Prostate gland (tissue), 2 donors: ENCODE measurements at regions not wholly inside any gene's neighbourhood (a gene's known extent, or its start where the extent isn't known, plus 50 kb on each side); places are given as distances from the start of the nearest gene placed in this dataset.
"Not testable (repeated sequence)": the region's sequence is repeated elsewhere in the genome, so short reads cannot be mapped to it uniquely, and the experiment has no call there.

Experiments
- DNase-seq: peaks from one replicate; pipeline ENCODE4 v3.0.0-alpha.2; 2019; ENCODE audit warnings: low spot score
- H3K27ac ChIP-seq, 2 donors: fragments of 200-600 bp; sonication (generic); 2 replicates each; pipeline ENCODE4 v1.5.1; 2017 to 2019
- H3K27me3 ChIP-seq: fragments of 200-600 bp; sonication (generic); replicated peaks from 2 replicates; pipeline ENCODE4 v1.5.1; 2019; ENCODE audit not compliant: insufficient read depth
- H3K36me3 ChIP-seq, 2 donors: fragments of 200-600 bp; sonication (generic); 1 replicate in 1 of 2; 2 replicates in 1 of 2; pipeline versions ENCODE4 v1.5.1 to v1.8.1; 2017 to 2019
- H3K4me1 ChIP-seq: fragments of 200-600 bp; sonication (generic); replicated peaks from 2 replicates; pipeline ENCODE4 v1.5.1; 2019
- H3K4me3 ChIP-seq, 2 donors: fragments of 200-600 bp; sonication (generic); 2 replicates each; pipeline ENCODE4 v1.5.1; 2017 to 2019
- H3K9me3 ChIP-seq: fragments of 200-600 bp; sonication (generic); 2 replicates; pipeline ENCODE4 v1.5.1; 2017
- POLR2A ChIP-seq: fragments of 450-650 bp; IDR thresholded peaks from one replicate; pipeline ENCODE4 v1.6.1; 2016; ENCODE audit warnings: antibody characterized with exemption, mild to moderate bottlenecking
- POLR2AphosphoS5 ChIP-seq: sonication (generic); formaldehyde crosslinking; IDR thresholded peaks from one replicate; pipeline ENCODE4 v1.6.1; 2017; ENCODE audit warnings: antibody characterized with exemption
- WGBS: methylation state at CpG from one replicate; pipeline ENCODE4 v1.1.5; 2018; 5-methylcytosine and 5-hydroxymethylcytosine counted together
- intact Hi-C: fragments of 100-400 bp; cut with DNase I; formaldehyde crosslinking; loops from one replicate; pipeline ENCODE4 v1.14.2; 2022
- TF ChIP-seq, protein P1 (sequence below), 4 experiments: fragments of 200-600 bp in 2 of 4; fragments of 450-650 bp in 2 of 4; sonication (generic) in 2 of 4; IDR thresholded peaks; 1 replicate in 3 of 4; 2 replicates in 1 of 4; pipeline ENCODE4 v1.5.1; 2016 to 2019; ENCODE audit warnings: antibody characterized with exemption in 4 of 4, mild to moderate bottlenecking in 2 of 4, moderate library complexity in 2 of 4

DNA sequence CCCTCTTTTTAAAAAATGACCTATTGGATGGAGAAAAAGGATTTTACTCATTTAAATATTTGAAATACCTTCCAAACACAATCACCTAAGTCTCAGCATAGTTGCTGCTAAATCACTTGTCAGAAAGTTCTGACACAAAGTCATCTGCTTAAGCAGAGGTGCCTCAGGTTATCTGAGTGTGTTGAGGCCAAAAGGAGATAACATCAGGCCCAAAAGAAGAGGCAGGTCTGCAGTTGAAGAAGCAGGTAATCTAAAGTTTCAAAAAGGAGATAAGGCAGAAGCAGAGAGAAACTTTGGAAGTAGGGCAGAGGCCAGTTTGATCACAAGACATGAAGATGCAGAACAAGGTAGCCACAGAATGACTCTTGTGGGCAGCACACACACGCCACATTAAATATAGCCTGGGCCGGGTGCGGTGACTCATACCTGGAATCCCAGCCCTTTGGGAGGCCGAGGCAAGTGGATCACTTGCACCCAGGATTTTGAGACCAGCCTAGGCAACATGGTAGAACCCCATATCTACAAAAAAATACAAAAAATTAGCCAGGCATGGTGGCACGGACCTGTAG, 175.7 kb upstream of the API5 start:
- Histone ChIP-seq H3K4me1 (no peaks in the 10 kb centered on the region), H3K9me3 (no peaks in the 10 kb centered on the region), H3K27ac (no peak overlapping the region), H3K36me3 (no peaks in the 10 kb centered on the region), H3K27me3 (no peaks in the 10 kb centered on the region), H3K4me3 (no peak overlapping the region)
- no peak for DNase-seq
- no peak for TF ChIP-seq POLR2A
- no peak for TF ChIP-seq POLR2AphosphoS5
- TF ChIP-seq, protein P1, sequence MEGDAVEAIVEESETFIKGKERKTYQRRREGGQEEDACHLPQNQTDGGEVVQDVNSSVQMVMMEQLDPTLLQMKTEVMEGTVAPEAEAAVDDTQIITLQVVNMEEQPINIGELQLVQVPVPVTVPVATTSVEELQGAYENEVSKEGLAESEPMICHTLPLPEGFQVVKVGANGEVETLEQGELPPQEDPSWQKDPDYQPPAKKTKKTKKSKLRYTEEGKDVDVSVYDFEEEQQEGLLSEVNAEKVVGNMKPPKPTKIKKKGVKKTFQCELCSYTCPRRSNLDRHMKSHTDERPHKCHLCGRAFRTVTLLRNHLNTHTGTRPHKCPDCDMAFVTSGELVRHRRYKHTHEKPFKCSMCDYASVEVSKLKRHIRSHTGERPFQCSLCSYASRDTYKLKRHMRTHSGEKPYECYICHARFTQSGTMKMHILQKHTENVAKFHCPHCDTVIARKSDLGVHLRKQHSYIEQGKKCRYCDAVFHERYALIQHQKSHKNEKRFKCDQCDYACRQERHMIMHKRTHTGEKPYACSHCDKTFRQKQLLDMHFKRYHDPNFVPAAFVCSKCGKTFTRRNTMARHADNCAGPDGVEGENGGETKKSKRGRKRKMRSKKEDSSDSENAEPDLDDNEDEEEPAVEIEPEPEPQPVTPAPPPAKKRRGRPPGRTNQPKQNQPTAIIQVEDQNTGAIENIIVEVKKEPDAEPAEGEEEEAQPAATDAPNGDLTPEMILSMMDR (IDR thresholded peaks at IDR 0.05), result no peak
- intact Hi-C loops, result no loop called here
- 93% methylated on average over 5 of the region's 5 CpGs for WGBS

DNA sequence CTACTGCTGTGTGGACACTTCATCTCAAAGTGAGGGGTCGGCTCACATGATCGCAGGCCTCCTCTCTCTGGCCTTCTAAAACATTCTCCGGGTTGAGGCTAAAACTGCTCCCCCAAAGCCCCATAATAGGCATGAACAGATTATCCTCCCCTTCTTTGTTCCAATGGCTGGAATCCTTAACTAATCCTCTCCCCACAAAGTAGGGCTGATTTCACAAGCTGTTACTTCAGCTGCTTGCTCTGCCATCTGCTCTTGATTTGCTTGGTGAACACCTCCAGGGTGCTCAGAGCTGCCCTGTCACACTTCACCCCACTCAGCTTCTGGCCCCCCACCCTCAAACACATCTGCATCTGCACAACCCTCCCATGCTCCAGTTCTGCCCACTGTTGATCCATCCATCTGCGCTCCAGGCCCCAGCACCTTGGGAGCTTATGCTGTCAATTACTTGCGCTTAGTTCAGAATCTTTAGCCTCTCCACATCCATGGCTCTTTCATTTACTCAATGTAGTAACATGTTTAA, 173.1 kb upstream of the API5 start:
- whole genome bisulfite sequencing, result 92% methylated on average over 5 of the region's 5 CpGs
- DNase-seq, result no peak
- no peaks in the 10 kb centered on the region for H3K4me1 ChIP-seq
- H3K27me3 ChIP-seq, result no peaks in the 10 kb centered on the region
- no peaks in the 10 kb centered on the region for H3K36me3 ChIP-seq
- H3K9me3 ChIP-seq, result no peaks in the 10 kb centered on the region
- TF ChIP-seq POLR2A, result no peak
- no peak for TF ChIP-seq POLR2AphosphoS5
- TF ChIP-seq, protein P1 (IDR thresholded peaks at IDR 0.05), result no peak
- intact Hi-C loops, result no loop called here
- H3K27ac ChIP-seq, result no peak overlapping the region
- no peak overlapping the region for H3K4me3 ChIP-seq

DNA sequence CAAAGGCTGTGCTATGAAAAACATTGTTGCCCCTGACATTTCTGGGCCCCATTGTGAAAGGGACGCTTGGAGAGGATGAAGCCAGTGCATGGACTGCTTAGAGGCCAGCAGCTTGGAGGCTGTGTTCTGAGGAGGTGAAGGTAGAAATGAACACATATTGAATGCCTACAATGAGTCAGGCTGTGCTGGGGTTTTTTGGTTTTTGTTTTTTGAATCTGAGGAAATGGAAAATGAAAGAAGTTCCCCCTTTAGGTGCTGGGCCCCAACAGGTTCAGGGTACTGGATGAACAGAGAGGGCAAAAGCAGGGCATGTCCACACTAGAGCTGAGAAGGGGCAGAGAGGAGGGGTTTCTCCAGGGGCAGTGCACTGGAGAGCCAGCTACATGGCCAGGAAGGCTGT, 166.1 kb upstream of the API5 start:
- H3K27me3 ChIP-seq, result no peaks in the 10 kb centered on the region
- H3K9me3 ChIP-seq, result no peaks in the 10 kb centered on the region
- H3K4me1 ChIP-seq, result no peaks in the 10 kb centered on the region
- H3K4me3 ChIP-seq, result no peak overlapping the region
- intact Hi-C loops, result no loop called here
- no peak for TF ChIP-seq POLR2AphosphoS5
- no peak for TF ChIP-seq POLR2A
- H3K36me3 ChIP-seq, result no peaks in the 10 kb centered on the region
- H3K27ac ChIP-seq, result no peak overlapping the region
- no peak for DNase-seq
- WGBS, result 86% methylated on average over 1 of the region's 1 CpG

DNA sequence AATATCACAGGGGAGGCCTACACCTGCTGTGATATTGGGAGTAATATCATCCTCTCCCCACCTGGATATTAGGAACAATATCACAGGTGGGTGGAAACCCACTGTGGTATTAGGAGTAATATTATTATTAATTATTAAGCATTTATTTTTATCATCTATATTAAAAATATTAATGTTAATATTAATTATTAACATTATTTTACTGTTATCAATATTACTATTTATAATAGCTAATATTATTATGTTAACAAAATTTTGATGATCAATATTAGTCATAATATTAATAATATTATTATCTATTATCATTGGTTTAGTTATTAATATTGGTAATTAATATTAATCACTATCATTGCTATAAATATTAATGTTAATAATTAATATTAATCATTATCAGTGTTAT, 161.1 kb upstream of the API5 start:
- no peak overlapping the region for H3K27ac ChIP-seq
- intact Hi-C loops, result no loop called here
- H3K36me3 ChIP-seq, result no peaks in the 10 kb centered on the region
- no peaks in the 10 kb centered on the region for H3K27me3 ChIP-seq
- H3K9me3 ChIP-seq, result no peaks in the 10 kb centered on the region
- H3K4me3 ChIP-seq, result no peak overlapping the region
- DNase-seq, result no peak
- TF ChIP-seq POLR2A (no peak), POLR2AphosphoS5 (no peak)
- TF ChIP-seq, protein P1 (IDR thresholded peaks at IDR 0.05), result no peak
- H3K4me1 ChIP-seq, result no peaks in the 10 kb centered on the region

DNA sequence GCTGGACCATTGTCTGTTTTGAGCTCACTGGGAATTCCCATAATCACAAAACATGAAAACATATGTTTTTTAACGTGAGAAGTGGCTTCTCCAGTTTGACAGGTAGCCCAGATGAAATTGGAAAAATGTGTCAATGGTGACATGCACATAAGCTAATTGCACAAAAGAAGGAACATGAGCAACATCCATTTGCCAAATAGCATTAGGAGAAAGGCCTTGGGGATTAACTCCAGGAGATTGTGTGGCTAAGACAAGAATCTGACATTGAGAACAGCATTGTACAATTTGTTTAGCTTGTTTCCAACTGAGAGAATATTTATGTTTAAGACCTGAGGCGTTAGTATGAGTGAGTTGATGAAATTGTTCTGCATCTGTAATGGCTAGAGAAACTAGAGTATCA, 147.0 kb upstream of the API5 start:
- 58% methylated on average over 2 of the region's 2 CpGs for WGBS
- Histone ChIP-seq H3K36me3 (no peaks in the 10 kb centered on the region), H3K27ac (no peak overlapping the region), H3K9me3 (no peaks in the 10 kb centered on the region), H3K4me3 (no peak overlapping the region), H3K27me3 (no peaks in the 10 kb centered on the region), H3K4me1 (no peaks in the 10 kb centered on the region)
- no peak for DNase-seq
- TF ChIP-seq, protein P1 (IDR thresholded peaks at IDR 0.05), result no peak
- TF ChIP-seq POLR2AphosphoS5 (no peak), POLR2A (no peak)
- intact Hi-C loops, result no loop called here

DNA sequence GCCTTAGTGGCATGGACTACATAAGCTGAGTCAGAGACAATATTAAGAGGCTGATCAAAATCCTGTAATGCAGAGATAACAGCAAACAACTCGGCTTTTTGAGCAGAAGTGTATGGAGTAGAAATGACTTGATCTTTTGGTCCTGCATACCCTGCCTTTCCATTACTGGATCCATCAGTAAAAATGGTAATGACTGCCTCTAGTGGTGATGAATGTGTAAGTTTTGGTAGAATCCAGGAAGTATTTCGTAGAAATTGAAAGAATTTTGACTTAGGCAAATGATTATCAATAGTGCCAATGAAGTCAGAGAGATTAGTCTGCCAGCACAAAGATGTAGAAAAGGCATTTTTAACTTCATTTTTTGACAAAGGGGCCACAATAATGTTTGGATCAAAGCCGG, 146.4 kb upstream of the API5 start:
- H3K27ac ChIP-seq, H3K27me3 ChIP-seq, DNase-seq, H3K4me1 ChIP-seq, H3K4me3 ChIP-seq, intact Hi-C loops, H3K9me3 ChIP-seq, H3K36me3 ChIP-seq: not testable (repeated sequence)
- WGBS, result 83% methylated on average over 3 of the region's 3 CpGs

DNA sequence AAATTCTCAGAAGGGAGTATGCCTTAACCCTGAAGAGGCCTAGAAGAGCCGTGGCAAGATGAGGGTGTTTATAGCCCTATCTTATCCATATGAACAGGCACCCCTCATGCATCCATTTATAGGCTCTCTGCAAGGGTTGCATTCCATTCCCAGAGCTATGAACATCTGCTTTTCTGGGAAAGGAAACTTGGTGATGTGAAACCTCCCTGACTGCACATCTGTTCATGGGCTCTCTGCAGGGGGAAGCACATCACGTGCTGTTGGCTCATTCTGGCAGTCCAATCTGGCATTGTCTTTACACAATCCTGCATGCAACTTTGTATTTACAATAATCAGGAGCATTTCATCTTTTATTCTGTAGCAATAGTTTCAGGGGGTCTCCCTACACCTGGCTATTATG, 143.6 kb upstream of the API5 start:
- H3K36me3 ChIP-seq, H3K27ac ChIP-seq, DNase-seq, H3K27me3 ChIP-seq, intact Hi-C loops, H3K9me3 ChIP-seq, H3K4me1 ChIP-seq, H3K4me3 ChIP-seq: not testable (repeated sequence)
- 77% methylated on average over 2 of the region's 2 CpGs for WGBS
